Osteoblast (primary cell): ENCODE measurements at regions not wholly inside any gene's neighbourhood (a gene's known extent, or its start where the extent isn't known, plus 50 kb on each side); places are given as distances from the start of the nearest gene placed in this dataset.

Experiments
- DNase-seq: peaks from one replicate; pipeline ENCODE4 v3.0.0; 2011; ENCODE audit warnings: low spot score, mixed read lengths; ENCODE audit not compliant: insufficient read length; ENCODE audit errors: missing footprints
- H2AFZ ChIP-seq: 2 replicates; pipeline ENCODE4 v1.6.0; 2011; ENCODE audit warnings: mild to moderate bottlenecking, low read length
- H3K27ac ChIP-seq: 2 replicates; pipeline ENCODE4 v1.5.1; 2011; ENCODE audit warnings: mild to moderate bottlenecking, low read depth, low read length, moderate library complexity
- H3K27me3 ChIP-seq: 2 replicates; pipeline ENCODE4 v1.6.0; 2012; ENCODE audit warnings: mild to moderate bottlenecking, control low read depth, inconsistent platforms, low read length, moderate library complexity; ENCODE audit not compliant: insufficient read depth
- H3K36me3 ChIP-seq: 2 replicates; pipeline ENCODE4 v1.5.1; 2011; ENCODE audit warnings: mild to moderate bottlenecking, low read length, control low read depth, moderate library complexity; ENCODE audit not compliant: insufficient read depth
- H3K4me1 ChIP-seq: 2 replicates; pipeline ENCODE4 v1.5.1; 2011; ENCODE audit warnings: mild to moderate bottlenecking, low read length, control low read depth, moderate library complexity; ENCODE audit not compliant: insufficient read depth
- H3K4me2 ChIP-seq: 2 replicates; pipeline ENCODE4 v1.6.0; 2011; ENCODE audit warnings: mild to moderate bottlenecking, low read length; ENCODE audit not compliant: insufficient read depth
- H3K4me3 ChIP-seq: fragments of 200-600 bp; sonication (generic); 3 replicates; pipeline ENCODE4 v1.5.1; 2012; ENCODE audit warnings: mild to moderate bottlenecking, low read length, inconsistent platforms; ENCODE audit not compliant: insufficient read depth
- H3K79me2 ChIP-seq: 2 replicates; pipeline ENCODE4 v1.6.0; 2012; ENCODE audit warnings: mild to moderate bottlenecking, low read length, control low read depth, inconsistent platforms; ENCODE audit not compliant: insufficient read depth
- H3K9me3 ChIP-seq: 2 replicates; pipeline ENCODE4 v1.5.1; 2011; ENCODE audit warnings: low read depth, low read length, control low read depth
- H4K20me1 ChIP-seq: 2 replicates; pipeline ENCODE4 v1.6.0; 2012; ENCODE audit warnings: mild to moderate bottlenecking, low read length, control low read depth; ENCODE audit not compliant: insufficient read depth
- CTCF ChIP-seq: IDR thresholded peaks from 2 replicates; pipeline ENCODE4 v1.5.1; 2011; ENCODE audit warnings: mild to moderate bottlenecking, low read depth, low read length, moderate library complexity; ENCODE audit errors: extremely low read depth

- no peak overlapping the region for H3K4me3 ChIP-seq
- no peak for DNase-seq
- H3K9me3 ChIP-seq = peaks cover 3% of the 10 kb centered on the region
- no peak overlapping the region for H3K4me2 ChIP-seq
- TF ChIP-seq CTCF = no peak
- H3K36me3 ChIP-seq = no peaks in the 10 kb centered on the region
- H2AFZ ChIP-seq = no peak overlapping the region
- no peaks in the 10 kb centered on the region for H3K4me1 ChIP-seq
- no peaks in the 10 kb centered on the region for H3K27me3 ChIP-seq
- no peaks in the 10 kb centered on the region for H4K20me1 ChIP-seq
- no peaks in the 10 kb centered on the region for H3K79me2 ChIP-seq
- no peak overlapping the region for H3K27ac ChIP-seq
These were observed 497.4 kb downstream of the ETS1 start for GRCh38 chr11:128089962-128090361.

GRCh38 chr11:128086794-128087193 lies 500.6 kb downstream of the ETS1 start:
- H3K79me2 ChIP-seq = no peaks in the 10 kb centered on the region
- H3K4me2 ChIP-seq = no peak overlapping the region
- H3K4me1 ChIP-seq = no peaks in the 10 kb centered on the region
- H3K36me3 ChIP-seq = no peaks in the 10 kb centered on the region
- H3K9me3 ChIP-seq = peaks cover 3% of the 10 kb centered on the region
- no peak overlapping the region for H3K27ac ChIP-seq
- DNase-seq = no peak
- no peaks in the 10 kb centered on the region for H3K27me3 ChIP-seq
- H4K20me1 ChIP-seq = no peaks in the 10 kb centered on the region
- TF ChIP-seq CTCF = no peak
- no peak overlapping the region for H2AFZ ChIP-seq
- H3K4me3 ChIP-seq = no peak overlapping the region

DNA sequence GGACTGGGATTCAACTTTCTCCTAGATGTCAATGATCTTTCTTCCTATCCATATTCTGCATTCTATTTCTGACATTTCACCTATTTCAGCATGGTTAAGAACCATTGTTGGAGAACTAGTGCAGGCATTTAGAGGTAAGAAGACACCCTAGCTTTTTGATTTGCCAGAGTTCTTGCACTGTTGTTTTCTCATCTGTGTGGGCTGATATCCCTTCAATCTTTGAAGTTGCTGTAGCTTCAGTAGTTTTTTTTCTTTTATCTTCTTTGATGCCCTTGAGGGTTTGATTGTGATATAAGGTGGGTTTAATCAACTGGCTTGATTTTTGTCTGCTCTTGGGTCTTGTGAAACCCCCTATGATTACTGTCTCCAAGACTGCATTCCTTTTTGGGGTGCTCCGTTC lies 502.1 kb downstream of the ETS1 start:
- Histone ChIP-seq H3K27me3 (no peaks in the 10 kb centered on the region), H3K27ac (no peak overlapping the region), H3K4me3 (no peak overlapping the region), H3K4me1 (no peaks in the 10 kb centered on the region), H3K36me3 (no peaks in the 10 kb centered on the region), H4K20me1 (no peaks in the 10 kb centered on the region), H3K4me2 (no peak overlapping the region), H3K79me2 (no peaks in the 10 kb centered on the region), H3K9me3 (peaks cover 3% of the 10 kb centered on the region), H2AFZ (no peak overlapping the region)
- DNase-seq = no peak
- TF ChIP-seq CTCF = no peak

- no peaks in the 10 kb centered on the region for H3K79me2 ChIP-seq
- H3K9me3 ChIP-seq = no peaks in the 10 kb centered on the region
- H3K27me3 ChIP-seq = no peaks in the 10 kb centered on the region
- no peaks in the 10 kb centered on the region for H3K36me3 ChIP-seq
- no peak for TF ChIP-seq CTCF
- H3K4me1 ChIP-seq = no peaks in the 10 kb centered on the region
- no peak overlapping the region for H3K27ac ChIP-seq
- H4K20me1 ChIP-seq = no peaks in the 10 kb centered on the region
- H3K4me3 ChIP-seq = no peak overlapping the region
- no peak overlapping the region for H3K4me2 ChIP-seq
- H2AFZ ChIP-seq = no peak overlapping the region
- no peak for DNase-seq
These were observed 504.8 kb downstream of the ETS1 start for GRCh38 chr11:128082574-128082973.
